ENCODE measurements at regions not wholly inside any gene's neighbourhood (a gene's known extent, or its start where the extent isn't known, plus 50 kb on each side); places are given as distances from the start of the nearest gene placed in this dataset.

- no peak for DNase-seq
These were observed 244.7 kb upstream of the GPR26 start for GRCh38 chr10:123421461-123421860.

- DNase-seq = no peak
These were observed 243.9 kb upstream of the GPR26 start for GRCh38 chr10:123422261-123422660.

GRCh38 chr10:123424537-123424936, 241.6 kb upstream of the GPR26 start:
- DNase-seq = no peak

GRCh38 chr10:123425680-123426079, 240.5 kb upstream of the GPR26 start:
- no peak for DNase-seq

GRCh38 chr10:123427165-123427786, 238.9 kb upstream of the GPR26 start:
- DNase-seq = no peak

- DNase-seq = no peak
These were observed 237.8 kb upstream of the GPR26 start for GRCh38 chr10:123428391-123428790.

- DNase-seq = no peak
These were observed 236.4 kb upstream of the GPR26 start for GRCh38 chr10:123429706-123430221.

GRCh38 chr10:123433539-123433938, 232.6 kb upstream of the GPR26 start:
- DNase-seq = no peak

GRCh38 chr10:123434435-123435039, 231.6 kb upstream of the GPR26 start:
- DNase-seq = no peak

GRCh38 chr10:123442901-123443300, 223.3 kb upstream of the GPR26 start:
- DNase-seq = no peak

- no peak for DNase-seq
These were observed 222.2 kb upstream of the GPR26 start for GRCh38 chr10:123443924-123444323.

- DNase-seq = no peak
These were observed 220.8 kb upstream of the GPR26 start for GRCh38 chr10:123445261-123445775.

GRCh38 chr10:123446449-123447156, 219.6 kb upstream of the GPR26 start:
- DNase-seq = no peak

- no peak for DNase-seq
These were observed 216.8 kb upstream of the GPR26 start for GRCh38 chr10:123449234-123449962.

- DNase-seq = no peak
These were observed 215.1 kb upstream of the GPR26 start for GRCh38 chr10:123450956-123451605.

GRCh38 chr10:123451618-123452245, 214.4 kb upstream of the GPR26 start:
- no peak for DNase-seq

- no peak for DNase-seq
These were observed 211.2 kb upstream of the GPR26 start for GRCh38 chr10:123454987-123455386.

GRCh38 chr10:123455861-123456260, 210.3 kb upstream of the GPR26 start:
- no peak for DNase-seq

GRCh38 chr10:123458933-123459332, 207.2 kb upstream of the GPR26 start:
- no peak for DNase-seq

- DNase-seq = no peak
These were observed 206.6 kb upstream of the GPR26 start for GRCh38 chr10:123459371-123460091.

- no peak for DNase-seq
These were observed 203.9 kb upstream of the GPR26 start for GRCh38 chr10:123462246-123462645.
